H9 (cell line): ENCODE measurements at regions not wholly inside any gene's neighbourhood (a gene's known extent, or its start where the extent isn't known, plus 50 kb on each side); places are given as distances from the start of the nearest gene placed in this dataset.

Source experiments
- DNase-seq: peaks from one replicate; pipeline ENCODE4 v3.0.0-alpha.2; 2017
- H2AFZ ChIP-seq: one replicate; pipeline ENCODE4 v1.6.1; 2013; ENCODE audit warnings: mild to moderate bottlenecking, low read length, control low read depth, moderate library complexity
- H2AK5ac ChIP-seq: 2 replicates; pipeline ENCODE4 v1.6.1; 2013; ENCODE audit warnings: low read length, control low read depth, mixed read lengths; ENCODE audit not compliant: insufficient read length
- H2BK120ac ChIP-seq: one replicate; pipeline ENCODE4 v1.6.1; 2013; ENCODE audit warnings: low read depth, mild to moderate bottlenecking, low read length, control low read depth, inconsistent platforms; ENCODE audit not compliant: poor library complexity, severe bottlenecking
- H2BK12ac ChIP-seq: 2 replicates; pipeline ENCODE4 v1.6.1; 2013; ENCODE audit warnings: low read length, control low read depth, mixed read lengths, low read depth; ENCODE audit not compliant: insufficient read length
- H2BK15ac ChIP-seq: 2 replicates; pipeline ENCODE4 v1.6.1; 2013; ENCODE audit warnings: low read depth, low read length, control low read depth
- H2BK20ac ChIP-seq: one replicate; pipeline ENCODE4 v1.6.1; 2013; ENCODE audit warnings: low read depth, mild to moderate bottlenecking, low read length, control low read depth, inconsistent platforms; ENCODE audit not compliant: poor library complexity, severe bottlenecking
- H2BK5ac ChIP-seq: 2 replicates; pipeline ENCODE4 v1.6.1; 2013; ENCODE audit warnings: low read length, control low read depth, mixed read lengths; ENCODE audit not compliant: insufficient read length
- H3K14ac ChIP-seq: 2 replicates; pipeline ENCODE4 v1.6.1; 2013; ENCODE audit warnings: low read length, control low read depth; ENCODE audit not compliant: insufficient read depth
- H3K18ac ChIP-seq: 2 replicates; pipeline ENCODE4 v1.6.1; 2013; ENCODE audit warnings: low read depth, mild to moderate bottlenecking, mixed read lengths, low read length, control low read depth; ENCODE audit not compliant: insufficient read length
- H3K23ac ChIP-seq: 2 replicates; pipeline ENCODE4 v1.6.1; 2013; ENCODE audit warnings: low read length, control low read depth, mixed read lengths, low read depth; ENCODE audit not compliant: insufficient read length
- H3K23me2 ChIP-seq: 2 replicates; pipeline ENCODE4 v1.6.1; 2013; ENCODE audit warnings: low read depth, mild to moderate bottlenecking, mixed read lengths, low read length, control low read depth; ENCODE audit not compliant: insufficient read length, poor library complexity, severe bottlenecking
- H3K27ac ChIP-seq: 2 replicates; pipeline ENCODE4 v1.5.1; 2013; ENCODE audit warnings: low read length, control low read depth, mixed read lengths, low read depth; ENCODE audit not compliant: insufficient read length
- H3K27me3 ChIP-seq: 2 replicates; pipeline ENCODE4 v1.6.1; 2013; ENCODE audit warnings: low read length, control low read depth, inconsistent platforms; ENCODE audit not compliant: insufficient read depth
- H3K4ac ChIP-seq: 2 replicates; pipeline ENCODE4 v1.6.1; 2013; ENCODE audit warnings: low read depth, mild to moderate bottlenecking, control low read depth, inconsistent platforms, low read length, moderate library complexity
- H3K4me1 ChIP-seq: 2 replicates; pipeline ENCODE4 v1.6.1; 2013; ENCODE audit warnings: low read length, control low read depth, inconsistent platforms; ENCODE audit not compliant: insufficient read depth
- H3K4me2 ChIP-seq: 2 replicates; pipeline ENCODE4 v1.6.1; 2013; ENCODE audit warnings: low read length, control low read depth, mixed read lengths; ENCODE audit not compliant: insufficient read length, insufficient read depth
- H3K56ac ChIP-seq: 2 replicates; pipeline ENCODE4 v1.6.1; 2013; ENCODE audit warnings: low read depth, mild to moderate bottlenecking, mixed read lengths, low read length, control low read depth; ENCODE audit not compliant: insufficient read length
- H3K79me1 ChIP-seq: 2 replicates; pipeline ENCODE4 v1.6.1; 2013; ENCODE audit warnings: low read depth, mild to moderate bottlenecking, moderate library complexity, low read length, control low read depth, inconsistent platforms; ENCODE audit not compliant: insufficient read depth, poor library complexity, severe bottlenecking
- H3K79me2 ChIP-seq: 2 replicates; pipeline ENCODE4 v1.6.1; 2013; ENCODE audit warnings: low read length, control low read depth, inconsistent platforms; ENCODE audit not compliant: insufficient read depth
- H3K9ac ChIP-seq: 2 replicates; pipeline ENCODE4 v1.6.1; 2013; ENCODE audit warnings: low read length, control low read depth, mixed read lengths; ENCODE audit not compliant: insufficient read length; ENCODE audit errors: extremely low read depth
- H3K9me3 ChIP-seq: one replicate; pipeline ENCODE4 v1.6.1; 2013; ENCODE audit warnings: low read depth, low read length, inconsistent platforms; ENCODE audit not compliant: control insufficient read depth
- H3T11ph ChIP-seq: one replicate; pipeline ENCODE4 v1.6.1; 2013; ENCODE audit warnings: mild to moderate bottlenecking, low read length, control low read depth, inconsistent platforms
- H4K20me1 ChIP-seq: one replicate; pipeline ENCODE4 v1.6.1; 2013; ENCODE audit not compliant: control insufficient read depth, insufficient read length, insufficient read depth
- H4K5ac ChIP-seq: 2 replicates; pipeline ENCODE4 v1.6.1; 2013; ENCODE audit warnings: low read depth, mild to moderate bottlenecking, mixed read lengths, low read length, control low read depth; ENCODE audit not compliant: insufficient read length
- H4K8ac ChIP-seq: replicated peaks from 2 replicates; pipeline ENCODE4 v1.6.1; 2013; ENCODE audit warnings: low read length, control low read depth, mixed read lengths, low read depth; ENCODE audit not compliant: insufficient read length
- H4K91ac ChIP-seq: 2 replicates; pipeline ENCODE4 v1.6.1; 2013; ENCODE audit warnings: low read depth, mild to moderate bottlenecking, moderate library complexity, mixed read lengths, low read length, control low read depth; ENCODE audit not compliant: insufficient read length
- H3K27ac Mint-ChIP-seq, 3 experiments: 2 replicates in 2 of 3; 3 replicates in 1 of 3; pipeline ENCODE4 v1.8.0; 2020 to 2021; ENCODE audit warnings: mixed read lengths in 3 of 3, mild to moderate bottlenecking in 1 of 3, moderate library complexity in 1 of 3
- H3K27me3 Mint-ChIP-seq: 2 replicates; pipeline ENCODE4 v1.8.0; 2021; ENCODE audit warnings: low read depth, mild to moderate bottlenecking, moderate library complexity, mixed read lengths
- H3K36me3 Mint-ChIP-seq, 3 experiments: 2 replicates in 2 of 3; 3 replicates in 1 of 3; pipeline ENCODE4 v1.8.0; 2020 to 2021; ENCODE audit warnings: low read depth in 3 of 3, mixed read lengths in 3 of 3; ENCODE audit not compliant: insufficient read depth in 1 of 3
- H3K4me1 Mint-ChIP-seq, 2 experiments: 2 replicates each; pipeline ENCODE4 v1.8.0; 2020; ENCODE audit warnings: mixed read lengths in 2 of 2
- H3K4me3 Mint-ChIP-seq, 2 experiments: 2 replicates in 1 of 2; 3 replicates in 1 of 2; pipeline ENCODE4 v1.8.0; 2020 to 2021; ENCODE audit warnings: mild to moderate bottlenecking in 2 of 2, mixed read lengths in 2 of 2, moderate library complexity in 1 of 2
- H3K9me3 Mint-ChIP-seq, 2 experiments: 2 replicates in 1 of 2; 3 replicates in 1 of 2; pipeline ENCODE4 v1.8.0; 2020; ENCODE audit warnings: mild to moderate bottlenecking in 2 of 2, mixed read lengths in 2 of 2, moderate library complexity in 1 of 2
- CTCF ChIP-seq: fragments of 200-600 bp; sonication (generic); conservative IDR thresholded peaks from 3 replicates; pipeline ENCODE4 v1.8.0; 2021; ENCODE audit warnings: antibody characterized with exemption, mild to moderate bottlenecking
- WGBS: extraction: QIAGEN DNeasy Blood & Tissue Kit; methylation state at CpG from one replicate; pipeline ENCODE4 v1.1.7; 2013; ENCODE audit warnings: missing lambda C conversion rate, low lambda C conversion rate, mixed read lengths; ENCODE audit not compliant: insufficient read length; ENCODE audit errors: extremely low coverage; 5-methylcytosine and 5-hydroxymethylcytosine counted together

- TF ChIP-seq CTCF: no peak
- Histone ChIP-seq H3K27me3 (no peaks in the 10 kb centered on the region), H4K8ac (no peak overlapping the region), H4K20me1 (no peaks in the 10 kb centered on the region), H4K5ac (no peak overlapping the region), H4K91ac (no peak overlapping the region), H2AFZ (no peak overlapping the region), H2BK120ac (no peak overlapping the region), H3K4me1 (no peaks in the 10 kb centered on the region), H3K79me1 (no peaks in the 10 kb centered on the region), H3K56ac (no peak overlapping the region), H3K4ac (no peak overlapping the region), H3K9ac (no peak overlapping the region), H3K4me2 (no peak overlapping the region), H2BK12ac (no peak overlapping the region), H3K23ac (no peak overlapping the region), H3K18ac (no peak overlapping the region), H3K23me2 (no peaks in the 10 kb centered on the region), H2BK5ac (no peak overlapping the region), H3K79me2 (no peaks in the 10 kb centered on the region), H2AK5ac (no peak overlapping the region), H3T11ph (no peak overlapping the region), H3K14ac (no peak overlapping the region), H3K27ac (no peak overlapping the region), H3K9me3 (no peaks in the 10 kb centered on the region), H2BK20ac (no peak overlapping the region), H2BK15ac (no peak overlapping the region)
- Mint-ChIP-seq H3K4me1 (peaks cover 36 to 38% of the 10 kb centered on the region in 2 experiments), H3K27ac (no peak overlapping the region), H3K4me3 (no peak overlapping the region), H3K9me3 (no peaks in the 10 kb centered on the region; a peak in 2 of 5 replicates), H3K27me3 (no peaks in the 10 kb centered on the region), H3K36me3 (peaks cover 0 to 10% (median 0%) of the 10 kb centered on the region in 3 experiments; a peak in 1 of 7 replicates)
- no peak for DNase-seq
- no CpG with 5 or more reads among the region's 1 CpG for WGBS
Measured at GRCh38 chr5:125321654-125322053, 575.2 kb upstream of the ZNF608 start.
